ENCODE measurements at regions not wholly inside any gene's neighbourhood (a gene's known extent, or its start where the extent isn't known, plus 50 kb on each side); places are given as distances from the start of the nearest gene placed in this dataset.

DNA sequence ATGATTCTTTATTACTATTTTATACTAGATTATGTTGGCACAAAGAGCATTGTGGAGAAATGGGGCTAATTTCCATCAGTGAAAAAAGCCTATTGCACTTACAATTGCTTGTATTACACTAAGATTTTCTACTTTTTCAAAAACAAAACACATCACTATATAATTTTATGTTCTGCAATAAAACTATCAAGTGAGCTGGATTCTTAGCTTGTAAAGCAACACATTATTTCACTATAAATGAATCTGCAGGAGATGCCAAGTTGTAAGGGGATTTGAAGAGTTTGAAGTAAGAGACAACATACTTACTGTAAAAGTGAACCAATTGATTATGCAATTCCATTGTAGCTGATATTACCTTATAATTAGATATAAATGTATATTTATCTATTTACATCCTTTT, 333.3 kb upstream of the SEMA3D start:
- H3K4me3 ChIP-seq (ENCODE audit: severe bottlenecking), result no peak overlapping the region
- H3K27me3 ChIP-seq (ENCODE audit: insufficient read depth, poor library complexity, severe bottlenecking), result no peaks in the 10 kb centered on the region
- H3K4me1 ChIP-seq (ENCODE audit: insufficient read depth, poor library complexity, severe bottlenecking), result no peaks in the 10 kb centered on the region
- DNase-seq (ENCODE audit: low spot score), result no peak
- no peak overlapping the region for H3K27ac ChIP-seq (ENCODE audit: poor library complexity, severe bottlenecking)
- no peak for ATAC-seq (ENCODE audit: low read depth)
- TF ChIP-seq, protein P1, sequence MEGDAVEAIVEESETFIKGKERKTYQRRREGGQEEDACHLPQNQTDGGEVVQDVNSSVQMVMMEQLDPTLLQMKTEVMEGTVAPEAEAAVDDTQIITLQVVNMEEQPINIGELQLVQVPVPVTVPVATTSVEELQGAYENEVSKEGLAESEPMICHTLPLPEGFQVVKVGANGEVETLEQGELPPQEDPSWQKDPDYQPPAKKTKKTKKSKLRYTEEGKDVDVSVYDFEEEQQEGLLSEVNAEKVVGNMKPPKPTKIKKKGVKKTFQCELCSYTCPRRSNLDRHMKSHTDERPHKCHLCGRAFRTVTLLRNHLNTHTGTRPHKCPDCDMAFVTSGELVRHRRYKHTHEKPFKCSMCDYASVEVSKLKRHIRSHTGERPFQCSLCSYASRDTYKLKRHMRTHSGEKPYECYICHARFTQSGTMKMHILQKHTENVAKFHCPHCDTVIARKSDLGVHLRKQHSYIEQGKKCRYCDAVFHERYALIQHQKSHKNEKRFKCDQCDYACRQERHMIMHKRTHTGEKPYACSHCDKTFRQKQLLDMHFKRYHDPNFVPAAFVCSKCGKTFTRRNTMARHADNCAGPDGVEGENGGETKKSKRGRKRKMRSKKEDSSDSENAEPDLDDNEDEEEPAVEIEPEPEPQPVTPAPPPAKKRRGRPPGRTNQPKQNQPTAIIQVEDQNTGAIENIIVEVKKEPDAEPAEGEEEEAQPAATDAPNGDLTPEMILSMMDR (IDR thresholded peaks at IDR 0.05; ENCODE audit: poor library complexity, severe bottlenecking), result no peak
- H3K36me3 ChIP-seq (ENCODE audit: low read depth), result no peaks in the 10 kb centered on the region
- no peaks in the 10 kb centered on the region for H3K9me3 ChIP-seq (ENCODE audit: severe bottlenecking)

- Histone ChIP-seq H3K27me3 (ENCODE audit: insufficient read depth, poor library complexity, severe bottlenecking) (no peaks in the 10 kb centered on the region), H3K9me3 (ENCODE audit: severe bottlenecking) (no peaks in the 10 kb centered on the region), H3K27ac (ENCODE audit: poor library complexity, severe bottlenecking) (no peak overlapping the region), H3K4me1 (ENCODE audit: insufficient read depth, poor library complexity, severe bottlenecking) (no peaks in the 10 kb centered on the region), H3K4me3 (ENCODE audit: severe bottlenecking) (no peak overlapping the region), H3K36me3 (ENCODE audit: low read depth) (no peaks in the 10 kb centered on the region)
- ATAC-seq (ENCODE audit: low read depth) (no peak), DNase-seq (ENCODE audit: low spot score) (no peak)
- TF ChIP-seq, protein P1 (IDR thresholded peaks at IDR 0.05; ENCODE audit: poor library complexity, severe bottlenecking), result no peak
Observed at GRCh38 chr7:85516675-85517074, 329.8 kb upstream of the SEMA3D start.

GRCh38 chr7:85512790-85513189, 325.9 kb upstream of the SEMA3D start:
- Histone ChIP-seq H3K36me3 (ENCODE audit: low read depth) (no peaks in the 10 kb centered on the region), H3K4me3 (ENCODE audit: severe bottlenecking) (no peak overlapping the region), H3K4me1 (ENCODE audit: insufficient read depth, poor library complexity, severe bottlenecking) (no peaks in the 10 kb centered on the region), H3K27me3 (ENCODE audit: insufficient read depth, poor library complexity, severe bottlenecking) (no peaks in the 10 kb centered on the region), H3K27ac (ENCODE audit: poor library complexity, severe bottlenecking) (no peak overlapping the region), H3K9me3 (ENCODE audit: severe bottlenecking) (no peaks in the 10 kb centered on the region)
- ATAC-seq (ENCODE audit: low read depth), result no peak
- TF ChIP-seq, protein P1 (IDR thresholded peaks at IDR 0.05; ENCODE audit: poor library complexity, severe bottlenecking), result no peak
- DNase-seq (ENCODE audit: low spot score), result no peak

- TF ChIP-seq, protein P1 (IDR thresholded peaks at IDR 0.05; ENCODE audit: poor library complexity, severe bottlenecking), result no peak
- no peak for DNase-seq (ENCODE audit: low spot score)
- Histone ChIP-seq H3K27me3 (ENCODE audit: insufficient read depth, poor library complexity, severe bottlenecking) (no peaks in the 10 kb centered on the region), H3K27ac (ENCODE audit: poor library complexity, severe bottlenecking) (no peak overlapping the region), H3K9me3 (ENCODE audit: severe bottlenecking) (no peaks in the 10 kb centered on the region), H3K4me3 (ENCODE audit: severe bottlenecking) (no peak overlapping the region), H3K4me1 (ENCODE audit: insufficient read depth, poor library complexity, severe bottlenecking) (no peaks in the 10 kb centered on the region), H3K36me3 (ENCODE audit: low read depth) (no peaks in the 10 kb centered on the region)
- no peak for ATAC-seq (ENCODE audit: low read depth)
Observed at GRCh38 chr7:85510287-85510686, 323.4 kb upstream of the SEMA3D start.

DNA sequence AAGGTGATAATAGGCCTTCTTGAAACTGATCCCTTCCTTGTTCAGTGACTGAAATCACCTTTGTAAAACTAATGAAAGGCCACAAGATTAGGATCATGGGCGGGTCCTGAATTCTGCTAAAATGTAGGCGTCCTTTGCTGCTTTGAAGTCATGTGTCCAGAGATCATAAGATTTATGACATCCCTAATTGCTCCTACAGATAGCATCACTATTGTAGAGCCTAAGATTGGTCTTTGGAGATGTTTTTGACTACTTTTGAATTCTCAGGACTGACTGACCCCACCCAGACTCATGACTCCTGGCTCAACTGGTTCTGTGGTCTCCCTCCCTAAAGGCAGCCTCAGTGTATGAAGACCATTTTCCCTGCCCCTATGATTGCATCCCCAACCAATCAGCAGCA, 322.6 kb upstream of the SEMA3D start:
- Histone ChIP-seq H3K36me3 (ENCODE audit: low read depth) (no peaks in the 10 kb centered on the region), H3K9me3 (ENCODE audit: severe bottlenecking) (no peaks in the 10 kb centered on the region), H3K27me3 (ENCODE audit: insufficient read depth, poor library complexity, severe bottlenecking) (no peaks in the 10 kb centered on the region), H3K27ac (ENCODE audit: poor library complexity, severe bottlenecking) (no peak overlapping the region), H3K4me3 (ENCODE audit: severe bottlenecking) (no peak overlapping the region), H3K4me1 (ENCODE audit: insufficient read depth, poor library complexity, severe bottlenecking) (no peaks in the 10 kb centered on the region)
- TF ChIP-seq, protein P1 (IDR thresholded peaks at IDR 0.05; ENCODE audit: poor library complexity, severe bottlenecking), result no peak
- no peak for ATAC-seq (ENCODE audit: low read depth)
- DNase-seq (ENCODE audit: low spot score), result no peak

Measured in RWPE2 (cell line).